ENCODE measurements at regions not wholly inside any gene's neighbourhood (a gene's known extent, or its start where the extent isn't known, plus 50 kb on each side); places are given as distances from the start of the nearest gene placed in this dataset.

DNA sequence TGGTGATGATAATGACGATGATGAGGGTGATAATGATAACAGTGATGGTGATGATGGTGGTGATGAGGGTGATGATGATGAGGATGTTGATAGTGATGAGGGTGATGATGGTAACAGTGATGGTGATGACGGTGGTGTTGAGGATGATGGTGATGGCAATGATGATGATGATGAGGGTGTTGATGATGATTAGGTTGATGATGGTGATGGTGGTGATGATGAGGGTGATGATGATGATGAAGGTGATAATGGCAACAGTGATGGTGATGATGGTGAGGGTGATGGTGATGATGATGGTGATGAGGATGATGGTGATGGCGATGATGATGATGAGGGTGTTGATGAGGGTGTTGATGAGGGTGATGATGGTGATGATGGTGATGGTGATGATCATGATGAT, 93.8 kb upstream of the ZNF469 start (continued):
- no peak for TF ChIP-seq ZNF792 (tag by site-specific recombination; IDR thresholded peaks at IDR 0.05)
- TF ChIP-seq ZNF76 (tag by site-specific recombination; IDR thresholded peaks at IDR 0.05; ENCODE audit: borderline replicate concordance, low read depth): no peak
- TF ChIP-seq, protein P1, sequence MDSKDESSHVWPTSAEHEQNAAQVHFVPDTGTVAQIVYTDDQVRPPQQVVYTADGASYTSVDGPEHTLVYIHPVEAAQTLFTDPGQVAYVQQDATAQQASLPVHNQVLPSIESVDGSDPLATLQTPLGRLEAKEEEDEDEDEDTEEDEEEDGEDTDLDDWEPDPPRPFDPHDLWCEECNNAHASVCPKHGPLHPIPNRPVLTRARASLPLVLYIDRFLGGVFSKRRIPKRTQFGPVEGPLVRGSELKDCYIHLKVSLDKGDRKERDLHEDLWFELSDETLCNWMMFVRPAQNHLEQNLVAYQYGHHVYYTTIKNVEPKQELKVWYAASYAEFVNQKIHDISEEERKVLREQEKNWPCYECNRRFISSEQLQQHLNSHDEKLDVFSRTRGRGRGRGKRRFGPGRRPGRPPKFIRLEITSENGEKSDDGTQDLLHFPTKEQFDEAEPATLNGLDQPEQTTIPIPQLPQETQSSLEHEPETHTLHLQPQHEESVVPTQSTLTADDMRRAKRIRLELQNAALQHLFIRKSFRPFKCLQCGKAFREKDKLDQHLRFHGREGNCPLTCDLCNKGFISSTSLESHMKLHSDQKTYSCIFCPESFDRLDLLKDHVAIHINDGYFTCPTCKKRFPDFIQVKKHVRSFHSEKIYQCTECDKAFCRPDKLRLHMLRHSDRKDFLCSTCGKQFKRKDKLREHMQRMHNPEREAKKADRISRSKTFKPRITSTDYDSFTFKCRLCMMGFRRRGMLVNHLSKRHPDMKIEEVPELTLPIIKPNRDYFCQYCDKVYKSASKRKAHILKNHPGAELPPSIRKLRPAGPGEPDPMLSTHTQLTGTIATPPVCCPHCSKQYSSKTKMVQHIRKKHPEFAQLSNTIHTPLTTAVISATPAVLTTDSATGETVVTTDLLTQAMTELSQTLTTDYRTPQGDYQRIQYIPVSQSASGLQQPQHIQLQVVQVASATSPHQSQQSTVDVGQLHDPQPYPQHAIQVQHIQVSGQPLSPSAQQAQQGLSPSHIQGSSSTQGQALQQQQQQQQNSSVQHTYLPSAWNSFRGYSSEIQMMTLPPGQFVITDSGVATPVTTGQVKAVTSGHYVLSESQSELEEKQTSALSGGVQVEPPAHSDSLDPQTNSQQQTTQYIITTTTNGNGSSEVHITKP (tag by site-specific recombination; IDR thresholded peaks at IDR 0.05): no peak
- TF ChIP-seq ZNF350 (tag by site-specific recombination; IDR thresholded peaks at IDR 0.05): no peak
- TF ChIP-seq GFI1B (tag by site-specific recombination; IDR thresholded peaks at IDR 0.05): no peak
- TF ChIP-seq, protein P2, sequence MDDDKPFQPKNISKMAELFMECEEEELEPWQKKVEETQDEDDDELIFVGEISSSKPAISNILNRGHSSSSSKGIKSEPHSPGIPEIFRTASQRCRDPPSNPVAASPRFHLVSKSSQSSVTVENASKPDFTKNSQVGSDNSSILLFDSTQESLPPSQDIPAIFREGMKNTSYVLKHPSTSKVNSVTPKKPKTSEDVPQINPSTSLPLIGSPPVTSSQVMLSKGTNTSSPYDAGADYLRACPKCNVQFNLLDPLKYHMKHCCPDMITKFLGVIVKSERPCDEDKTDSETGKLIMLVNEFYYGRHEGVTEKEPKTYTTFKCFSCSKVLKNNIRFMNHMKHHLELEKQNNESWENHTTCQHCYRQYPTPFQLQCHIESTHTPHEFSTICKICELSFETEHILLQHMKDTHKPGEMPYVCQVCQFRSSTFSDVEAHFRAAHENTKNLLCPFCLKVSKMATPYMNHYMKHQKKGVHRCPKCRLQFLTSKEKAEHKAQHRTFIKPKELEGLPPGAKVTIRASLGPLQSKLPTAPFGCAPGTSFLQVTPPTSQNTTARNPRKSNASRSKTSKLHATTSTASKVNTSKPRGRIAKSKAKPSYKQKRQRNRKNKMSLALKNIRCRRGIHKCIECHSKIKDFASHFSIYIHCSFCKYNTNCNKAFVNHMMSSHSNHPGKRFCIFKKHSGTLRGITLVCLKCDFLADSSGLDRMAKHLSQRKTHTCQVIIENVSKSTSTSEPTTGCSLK (tag by site-specific recombination; IDR thresholded peaks at IDR 0.05): peak; percentile 90; the same call in 1 of the 2 replicates
- TF ChIP-seq ZNF843 (tag by site-specific recombination; IDR thresholded peaks at IDR 0.05): no peak
- TF ChIP-seq, protein P3, sequence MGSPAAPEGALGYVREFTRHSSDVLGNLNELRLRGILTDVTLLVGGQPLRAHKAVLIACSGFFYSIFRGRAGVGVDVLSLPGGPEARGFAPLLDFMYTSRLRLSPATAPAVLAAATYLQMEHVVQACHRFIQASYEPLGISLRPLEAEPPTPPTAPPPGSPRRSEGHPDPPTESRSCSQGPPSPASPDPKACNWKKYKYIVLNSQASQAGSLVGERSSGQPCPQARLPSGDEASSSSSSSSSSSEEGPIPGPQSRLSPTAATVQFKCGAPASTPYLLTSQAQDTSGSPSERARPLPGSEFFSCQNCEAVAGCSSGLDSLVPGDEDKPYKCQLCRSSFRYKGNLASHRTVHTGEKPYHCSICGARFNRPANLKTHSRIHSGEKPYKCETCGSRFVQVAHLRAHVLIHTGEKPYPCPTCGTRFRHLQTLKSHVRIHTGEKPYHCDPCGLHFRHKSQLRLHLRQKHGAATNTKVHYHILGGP (tag by site-specific recombination; IDR thresholded peaks at IDR 0.05): no peak
- no peak for TF ChIP-seq ZBTB20 (tag by site-specific recombination; IDR thresholded peaks at IDR 0.05)
- TF ChIP-seq MZF1 (tag by site-specific recombination; IDR thresholded peaks at IDR 0.05; ENCODE audit: borderline replicate concordance): no peak
- TF ChIP-seq ZNF571 (tag by site-specific recombination; IDR thresholded peaks at IDR 0.05): peak; percentile 56; the same call in 1 of the 2 replicates
- TF ChIP-seq, protein P4, sequence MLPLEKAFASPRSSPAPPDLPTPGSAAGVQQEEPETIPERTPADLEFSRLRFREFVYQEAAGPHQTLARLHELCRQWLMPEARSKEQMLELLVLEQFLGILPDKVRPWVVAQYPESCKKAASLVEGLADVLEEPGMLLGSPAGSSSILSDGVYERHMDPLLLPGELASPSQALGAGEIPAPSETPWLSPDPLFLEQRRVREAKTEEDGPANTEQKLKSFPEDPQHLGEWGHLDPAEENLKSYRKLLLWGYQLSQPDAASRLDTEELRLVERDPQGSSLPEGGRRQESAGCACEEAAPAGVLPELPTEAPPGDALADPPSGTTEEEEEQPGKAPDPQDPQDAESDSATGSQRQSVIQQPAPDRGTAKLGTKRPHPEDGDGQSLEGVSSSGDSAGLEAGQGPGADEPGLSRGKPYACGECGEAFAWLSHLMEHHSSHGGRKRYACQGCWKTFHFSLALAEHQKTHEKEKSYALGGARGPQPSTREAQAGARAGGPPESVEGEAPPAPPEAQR (tag by site-specific recombination; IDR thresholded peaks at IDR 0.05): no peak
- TF ChIP-seq, protein P5, sequence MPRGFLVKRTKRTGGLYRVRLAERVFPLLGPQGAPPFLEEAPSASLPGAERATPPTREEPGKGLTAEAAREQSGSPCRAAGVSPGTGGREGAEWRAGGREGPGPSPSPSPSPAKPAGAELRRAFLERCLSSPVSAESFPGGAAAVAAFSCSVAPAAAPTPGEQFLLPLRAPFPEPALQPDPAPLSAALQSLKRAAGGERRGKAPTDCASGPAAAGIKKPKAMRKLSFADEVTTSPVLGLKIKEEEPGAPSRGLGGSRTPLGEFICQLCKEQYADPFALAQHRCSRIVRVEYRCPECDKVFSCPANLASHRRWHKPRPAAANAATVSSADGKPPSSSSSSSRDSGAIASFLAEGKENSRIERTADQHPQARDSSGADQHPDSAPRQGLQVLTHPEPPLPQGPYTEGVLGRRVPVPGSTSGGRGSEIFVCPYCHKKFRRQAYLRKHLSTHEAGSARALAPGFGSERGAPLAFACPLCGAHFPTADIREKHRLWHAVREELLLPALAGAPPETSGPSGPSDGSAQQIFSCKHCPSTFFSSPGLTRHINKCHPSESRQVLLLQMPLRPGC (tag by site-specific recombination; IDR thresholded peaks at IDR 0.05): no peak
- no peak for TF ChIP-seq ZNF174 (tag by site-specific recombination; IDR thresholded peaks at IDR 0.05)
- TF ChIP-seq HOXA7 (CRISPR knock-in tag; IDR thresholded peaks at IDR 0.05; ENCODE audit: borderline replicate concordance): no peak
- no peak for TF ChIP-seq ZNF394 (tag by site-specific recombination; IDR thresholded peaks at IDR 0.05; ENCODE audit: borderline replicate concordance)
- no peak for TF ChIP-seq ZNF324 (tag by site-specific recombination; IDR thresholded peaks at IDR 0.05)
- TF ChIP-seq ZNF600 (tag by site-specific recombination; IDR thresholded peaks at IDR 0.05): no peak
- no peak for TF ChIP-seq ZNF558 (tag by site-specific recombination; IDR thresholded peaks at IDR 0.05)
- TF ChIP-seq, protein P6, sequence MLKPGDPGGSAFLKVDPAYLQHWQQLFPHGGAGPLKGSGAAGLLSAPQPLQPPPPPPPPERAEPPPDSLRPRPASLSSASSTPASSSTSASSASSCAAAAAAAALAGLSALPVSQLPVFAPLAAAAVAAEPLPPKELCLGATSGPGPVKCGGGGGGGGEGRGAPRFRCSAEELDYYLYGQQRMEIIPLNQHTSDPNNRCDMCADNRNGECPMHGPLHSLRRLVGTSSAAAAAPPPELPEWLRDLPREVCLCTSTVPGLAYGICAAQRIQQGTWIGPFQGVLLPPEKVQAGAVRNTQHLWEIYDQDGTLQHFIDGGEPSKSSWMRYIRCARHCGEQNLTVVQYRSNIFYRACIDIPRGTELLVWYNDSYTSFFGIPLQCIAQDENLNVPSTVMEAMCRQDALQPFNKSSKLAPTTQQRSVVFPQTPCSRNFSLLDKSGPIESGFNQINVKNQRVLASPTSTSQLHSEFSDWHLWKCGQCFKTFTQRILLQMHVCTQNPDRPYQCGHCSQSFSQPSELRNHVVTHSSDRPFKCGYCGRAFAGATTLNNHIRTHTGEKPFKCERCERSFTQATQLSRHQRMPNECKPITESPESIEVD (tag by site-specific recombination; IDR thresholded peaks at IDR 0.05): no peak
- no peak for TF ChIP-seq ZNF2 (tag by site-specific recombination; IDR thresholded peaks at IDR 0.05)
- no peak for TF ChIP-seq SETDB1 (IDR thresholded peaks at IDR 0.05; ENCODE audit: insufficient read length, low read length)
- no peak for TF ChIP-seq ZNF16 (tag by site-specific recombination; IDR thresholded peaks at IDR 0.05; ENCODE audit: low read depth)
- no peak for TF ChIP-seq ZNF223 (tag by site-specific recombination; IDR thresholded peaks at IDR 0.05)
- no peak for TF ChIP-seq KLF8 (tag by site-specific recombination; IDR thresholded peaks at IDR 0.05)
- no peak for TF ChIP-seq ZNF701 (tag by site-specific recombination; IDR thresholded peaks at IDR 0.05)
- no peak for TF ChIP-seq ZNF426 (tag by site-specific recombination; IDR thresholded peaks at IDR 0.05)
- no peak for TF ChIP-seq ZNF202 (tag by site-specific recombination; IDR thresholded peaks at IDR 0.05; ENCODE audit: borderline replicate concordance)
- no peak for TF ChIP-seq ZNF23 (tag by site-specific recombination; IDR thresholded peaks at IDR 0.05; ENCODE audit: borderline replicate concordance)
